Fibroblast of gingiva (primary cell): ENCODE measurements at regions not wholly inside any gene's neighbourhood (a gene's known extent, or its start where the extent isn't known, plus 50 kb on each side); places are given as distances from the start of the nearest gene placed in this dataset.

Experiments
- DNase-seq: peaks from one replicate; pipeline ENCODE4 v3.0.0-alpha.2; 2011; ENCODE audit warnings: low read depth

GRCh38 chr19:46911456-46911855, 50.7 kb downstream of the ARHGAP35 start:
- DNase-seq: no peak

DNA sequence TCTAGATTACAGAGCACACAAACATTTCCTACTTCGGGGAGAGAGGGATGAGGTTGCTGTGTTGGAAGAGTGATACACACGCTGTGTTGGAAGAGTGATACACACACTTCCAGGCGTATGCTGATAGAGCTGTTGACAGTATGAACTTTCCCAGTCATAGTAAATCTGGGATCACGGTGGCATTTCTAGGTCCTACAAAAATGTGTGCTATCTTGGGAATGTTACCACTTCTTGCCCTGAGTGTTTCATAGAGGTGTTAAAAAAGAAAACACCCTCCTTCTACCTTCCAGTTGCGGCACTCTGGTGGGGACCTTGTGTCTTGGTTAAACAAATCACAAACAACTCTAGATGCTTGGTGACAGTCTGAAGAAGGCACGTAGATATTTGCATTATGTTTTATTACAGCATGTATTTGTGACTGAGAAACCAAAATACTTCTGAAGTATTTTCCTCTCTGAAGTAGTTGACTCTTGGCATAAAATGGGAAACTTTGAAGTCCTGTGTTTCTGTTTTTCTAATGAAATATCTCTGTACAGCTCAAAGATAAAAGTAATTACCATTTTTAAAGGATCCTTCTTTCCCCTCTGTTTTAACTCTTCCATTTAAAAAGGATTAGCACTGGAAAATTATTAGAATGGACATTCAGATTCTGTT, 52.5 kb downstream of the ARHGAP35 start:
- DNase-seq: no peak

GRCh38 chr19:46913852-46914430, 53.1 kb downstream of the ARHGAP35 start:
- peak; percentile 17 for DNase-seq

GRCh38 chr19:46915386-46915785, 54.6 kb downstream of the ARHGAP35 start:
- DNase-seq: no peak

- no peak for DNase-seq
Observed at GRCh38 chr19:46917002-46917401, 56.2 kb downstream of the ARHGAP35 start.

DNA sequence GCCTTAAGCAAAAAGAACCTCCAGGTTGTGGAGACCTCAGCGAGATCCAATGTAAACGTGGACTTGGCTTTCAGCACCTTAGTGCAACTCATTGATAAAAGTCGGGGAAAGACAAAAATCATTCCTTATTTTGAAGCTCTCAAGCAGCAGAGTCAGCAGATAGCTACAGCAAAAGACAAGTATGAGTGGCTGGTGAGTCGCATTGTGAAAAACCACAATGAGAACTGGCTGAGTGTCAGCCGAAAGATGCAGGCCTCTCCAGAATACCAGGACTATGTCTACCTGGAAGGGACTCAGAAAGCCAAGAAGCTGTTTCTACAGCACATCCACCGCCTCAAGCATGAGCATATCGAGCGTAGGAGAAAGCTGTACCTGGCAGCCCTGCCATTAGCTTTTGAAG, 58.5 kb downstream of the ARHGAP35 start:
- DNase-seq: no peak

GRCh38 chr19:46920362-46920761, 59.6 kb downstream of the ARHGAP35 start:
- DNase-seq: no peak

DNA sequence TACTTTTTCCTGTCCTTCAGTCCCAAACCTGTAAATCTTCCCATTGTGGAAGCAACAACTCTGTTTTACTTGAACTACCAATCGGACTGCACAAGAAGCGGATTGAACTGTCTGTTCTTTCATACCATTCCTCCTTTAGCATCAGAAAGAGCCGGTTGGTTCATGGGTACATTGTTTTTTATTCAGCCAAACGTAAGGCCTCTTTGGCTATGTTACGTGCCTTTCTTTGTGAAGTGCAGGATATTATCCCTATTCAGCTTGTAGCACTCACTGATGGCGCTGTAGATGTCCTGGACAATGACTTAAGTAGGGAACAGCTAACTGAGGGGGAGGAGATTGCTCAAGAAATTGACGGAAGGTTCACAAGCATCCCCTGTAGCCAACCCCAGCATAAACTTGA, 60.3 kb downstream of the ARHGAP35 start:
- no peak for DNase-seq

DNA sequence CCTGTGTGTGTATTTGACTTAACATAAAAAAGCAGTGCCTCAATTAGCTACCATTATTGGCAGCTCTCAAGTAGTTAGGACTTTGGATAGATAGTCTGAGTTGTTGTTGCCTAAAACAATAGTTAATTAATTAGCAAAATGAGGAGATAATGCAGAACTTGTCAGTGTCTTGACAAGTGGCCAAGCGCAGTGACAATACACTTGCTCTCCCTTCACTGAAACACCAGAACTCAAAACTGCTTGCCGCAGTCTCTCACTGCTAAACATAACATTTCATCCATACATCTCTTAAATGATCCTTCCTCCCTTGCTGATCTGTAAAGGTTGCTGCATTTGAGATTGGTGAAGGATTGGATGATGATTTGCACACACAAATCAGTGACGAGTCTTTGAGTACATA, 61.7 kb downstream of the ARHGAP35 start:
- DNase-seq: no peak

GRCh38 chr19:46924874-46925547, 64.2 kb downstream of the ARHGAP35 start:
- no peak for DNase-seq

GRCh38 chr19:46925548-46925950, 64.8 kb downstream of the ARHGAP35 start:
- DNase-seq: no peak

GRCh38 chr19:46926170-46927071, 65.6 kb downstream of the ARHGAP35 start:
- peak; percentile 46 for DNase-seq

DNA sequence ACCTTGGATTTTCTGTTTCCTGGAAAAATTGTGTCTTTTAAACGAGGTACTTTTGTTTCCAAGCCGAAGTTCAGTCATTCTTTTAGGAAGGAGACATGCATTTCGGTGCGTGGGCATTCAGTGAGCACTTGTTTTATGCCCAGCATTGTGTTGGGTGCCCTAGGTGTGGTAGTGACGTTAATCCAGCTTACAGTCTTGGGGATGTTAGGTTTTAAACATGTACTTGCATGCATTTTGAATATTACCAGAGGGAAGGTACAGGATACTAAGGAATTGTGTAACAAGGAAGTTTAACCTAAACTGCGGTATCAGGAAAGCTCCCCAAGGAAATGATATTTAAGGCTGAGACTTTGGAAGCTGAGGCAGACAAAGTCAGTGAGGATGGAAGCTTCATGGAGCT, 66.3 kb downstream of the ARHGAP35 start:
- DNase-seq: no peak

DNA sequence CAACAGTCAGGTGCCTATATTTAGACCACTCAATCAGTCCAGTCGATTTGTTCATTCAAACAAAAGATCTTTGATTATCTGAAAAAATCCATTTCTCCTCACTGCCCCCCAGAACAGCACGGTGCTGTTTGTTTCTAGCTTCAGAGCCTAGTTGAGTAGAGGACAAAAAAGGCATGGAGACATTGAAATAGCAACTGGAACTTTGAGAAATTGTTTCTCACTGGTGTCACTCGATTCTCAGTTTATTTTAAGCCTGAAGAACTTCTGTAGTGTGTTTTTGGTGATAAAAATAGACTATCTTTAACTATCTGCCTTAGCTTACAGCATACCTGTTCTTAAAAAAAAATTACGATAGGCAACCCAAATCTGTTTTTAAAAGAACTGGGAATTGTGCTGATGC, 67.1 kb downstream of the ARHGAP35 start:
- no peak for DNase-seq

- DNase-seq: no peak
Observed at GRCh38 chr19:46928951-46929350, 68.2 kb downstream of the ARHGAP35 start.

- DNase-seq: no peak
Observed at GRCh38 chr19:46931202-46931601, 70.4 kb downstream of the ARHGAP35 start.

- peak; percentile 34 for DNase-seq
Observed at GRCh38 chr19:46932346-46932745, 71.5 kb downstream of the ARHGAP35 start.

GRCh38 chr19:46935066-46935663, 74.4 kb downstream of the ARHGAP35 start:
- DNase-seq: no peak

GRCh38 chr19:46943150-46943946, 76.3 kb upstream of the NPAS1 start:
- DNase-seq: no peak

- DNase-seq: no peak
Observed at GRCh38 chr19:46944123-46944748, 75.4 kb upstream of the NPAS1 start.
